ENCODE measurements at regions not wholly inside any gene's neighbourhood (a gene's known extent, or its start where the extent isn't known, plus 50 kb on each side); places are given as distances from the start of the nearest gene placed in this dataset.
A peak's percentile ranks its signal among the peaks of the same experiment; 100 is the strongest.
"Not testable (repeated sequence)": the region's sequence is repeated elsewhere in the genome, so short reads cannot be mapped to it uniquely, and the experiment has no call there.

GRCh38 chr18:8913606-8914403 is 188.7 kb upstream of the NDUFV2 start (continued):
- TF ChIP-seq KDM5B (IDR thresholded peaks at IDR 0.05; ENCODE audit: insufficient replicate concordance, low read depth, low read length) (peak; percentile 53), NFE2 (IDR thresholded peaks at IDR 0.05; ENCODE audit: low read depth) (0 out of 2 replicates have a peak, but pooled peaks have one; percentile 11), TFAP4 (CRISPR knock-in tag; IDR thresholded peaks at IDR 0.05; ENCODE audit: borderline replicate concordance) (peak; percentile 64; the same call in 1 of the 2 replicates), JUND (IDR thresholded peaks at IDR 0.05; ENCODE audit: borderline replicate concordance, low read depth, low read length) (peak; percentile 49), EP400 (IDR thresholded peaks at IDR 0.05) (peak; percentile 60; the same call in 1 of the 2 replicates), NEUROD1 (IDR thresholded peaks at IDR 0.05; ENCODE audit: borderline replicate concordance, low read depth, low read length, partially characterized antibody) (peak; percentile 46), GATAD2B (IDR thresholded peaks at IDR 0.05; ENCODE audit: borderline replicate concordance) (peak; percentile 85; the same call in 1 of the 2 replicates), ERF (CRISPR knock-in tag; IDR thresholded peaks at IDR 0.05) (0 out of 2 replicates have a peak, but pooled peaks have one; percentile 20), ARNT (IDR thresholded peaks at IDR 0.05) (peak in 1 of 2 experiments; percentile 34; a peak in 2 of 4 replicates), RREB1 (CRISPR knock-in tag; IDR thresholded peaks at IDR 0.05) (0 out of 2 replicates have a peak, but pooled peaks have one; percentile 44), ZFX (CRISPR knock-in tag; IDR thresholded peaks at IDR 0.05) (peak; percentile 67)
- TF ChIP-seq JUND (tag; IDR thresholded peaks at IDR 0.05; ENCODE audit: borderline replicate concordance, low read depth, low read length) = not testable (repeated sequence)

Measured in K562 (cell line).